NCI-H1105 (cell line): ENCODE measurements at regions not wholly inside any gene's neighbourhood (a gene's known extent, or its start where the extent isn't known, plus 50 kb on each side); places are given as distances from the start of the nearest gene placed in this dataset.
"Not testable (repeated sequence)": the region's sequence is repeated elsewhere in the genome, so short reads cannot be mapped to it uniquely, and the experiment has no call there.

Experiments used
- DNase-seq: peaks from one replicate; lab custom pipeline; 2025; lab: John Stamatoyannopoulos, UW

DNA sequence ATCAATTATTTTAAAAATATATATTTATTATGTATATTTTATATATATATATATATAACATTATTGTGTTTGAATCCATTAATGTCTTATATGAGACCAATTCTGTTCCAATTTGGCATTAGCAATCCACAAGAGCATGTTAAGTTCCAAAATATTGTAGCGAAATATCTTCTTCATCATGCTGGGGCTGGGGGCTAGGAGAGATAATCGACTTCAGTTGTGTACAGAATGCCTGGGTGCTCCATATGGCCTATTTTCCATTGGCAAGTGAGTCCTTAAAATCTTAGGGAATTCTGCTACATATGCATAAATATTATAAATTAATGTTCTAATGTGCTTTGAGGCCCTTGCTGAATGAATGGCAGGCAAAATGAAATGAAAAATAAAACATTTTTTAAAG lies 117.7 kb downstream of the PCDH7 start:
- DNase-seq = no peak

DNA sequence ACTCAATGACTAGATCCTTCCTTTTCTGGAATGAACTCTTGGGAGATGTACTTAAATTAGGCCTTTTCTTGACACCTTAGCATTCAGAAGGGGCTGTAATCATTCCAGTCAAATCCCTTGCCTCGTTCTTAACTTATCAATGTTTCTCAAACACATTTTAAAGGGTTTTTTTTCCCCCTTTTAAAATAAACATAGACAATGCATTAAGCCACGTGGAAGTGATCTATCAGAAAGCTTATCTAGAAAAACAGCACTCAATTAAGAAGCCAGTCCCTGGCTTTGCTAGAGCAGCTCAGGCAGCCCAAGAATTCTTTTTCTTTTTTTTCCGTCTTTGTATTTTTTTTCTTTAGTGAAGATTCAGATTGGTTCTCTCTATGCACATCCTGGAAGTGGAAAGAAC lies 118.2 kb downstream of the PCDH7 start:
- DNase-seq = no peak

GRCh38 chr4:30839583-30840520 lies 119.7 kb downstream of the PCDH7 start:
- DNase-seq = no peak

DNA sequence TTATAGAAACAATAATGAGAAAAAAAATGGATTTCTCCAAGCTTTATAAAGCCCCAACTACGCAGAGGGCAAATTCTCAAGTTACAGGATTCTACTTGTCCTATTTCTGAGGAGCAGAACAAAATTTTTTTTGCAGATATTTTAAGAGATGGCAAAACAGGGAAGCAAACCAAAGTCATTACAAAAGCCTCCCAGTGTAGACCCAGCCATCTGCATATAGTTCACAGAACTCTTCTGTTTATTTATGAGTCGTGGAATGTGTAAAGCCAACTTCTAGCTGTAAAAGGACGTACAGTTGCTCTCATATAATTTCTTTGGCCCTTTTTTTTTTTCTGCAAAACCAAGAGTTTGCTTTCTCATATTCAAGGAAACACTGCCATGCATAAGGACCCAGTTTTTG lies 120.4 kb downstream of the PCDH7 start:
- no peak for DNase-seq

- DNase-seq = no peak
Observed at GRCh38 chr4:30842142-30842541, 122.0 kb downstream of the PCDH7 start.

DNA sequence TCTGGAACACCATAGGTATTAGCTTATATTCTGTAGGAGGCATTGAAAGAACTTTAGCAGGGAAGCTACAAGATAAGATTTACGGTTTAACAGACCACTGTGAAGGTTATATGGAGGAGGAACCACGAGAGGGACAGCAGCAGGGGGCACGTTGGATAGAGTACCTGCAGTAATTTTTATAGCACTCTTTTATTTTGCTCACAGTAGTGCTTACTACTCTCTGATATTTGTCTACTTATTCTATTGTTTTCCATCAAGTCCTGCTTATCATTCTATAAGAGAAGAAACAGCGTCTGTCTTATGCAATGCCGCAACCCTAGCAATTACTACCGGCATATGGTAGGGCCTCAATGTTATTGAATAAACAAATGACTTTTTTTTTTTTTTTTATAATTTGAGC lies 122.5 kb downstream of the PCDH7 start:
- no peak for DNase-seq

- no peak for DNase-seq
Observed at GRCh38 chr4:30844861-30845582, 124.9 kb downstream of the PCDH7 start.

DNA sequence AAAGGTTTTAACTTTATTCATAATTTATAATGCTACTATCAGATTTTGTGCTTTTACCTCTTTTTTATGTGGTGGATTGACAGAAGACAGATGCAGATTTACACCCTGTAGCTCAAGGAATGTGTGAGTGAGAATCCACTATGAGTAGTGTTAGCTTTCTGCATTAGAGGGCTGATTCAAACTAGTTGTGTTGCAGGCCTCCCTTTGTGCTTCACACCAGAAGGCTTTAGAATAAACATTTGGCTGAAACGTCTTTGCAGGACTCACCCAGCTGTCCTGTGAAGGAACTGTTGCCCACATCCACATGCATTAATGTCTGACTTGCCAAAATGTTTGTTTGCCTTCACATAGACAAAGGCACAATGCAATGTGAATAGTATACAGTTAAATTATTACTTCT lies 127.0 kb downstream of the PCDH7 start:
- no peak for DNase-seq

GRCh38 chr4:30847958-30848357 lies 127.8 kb downstream of the PCDH7 start:
- DNase-seq = no peak

DNA sequence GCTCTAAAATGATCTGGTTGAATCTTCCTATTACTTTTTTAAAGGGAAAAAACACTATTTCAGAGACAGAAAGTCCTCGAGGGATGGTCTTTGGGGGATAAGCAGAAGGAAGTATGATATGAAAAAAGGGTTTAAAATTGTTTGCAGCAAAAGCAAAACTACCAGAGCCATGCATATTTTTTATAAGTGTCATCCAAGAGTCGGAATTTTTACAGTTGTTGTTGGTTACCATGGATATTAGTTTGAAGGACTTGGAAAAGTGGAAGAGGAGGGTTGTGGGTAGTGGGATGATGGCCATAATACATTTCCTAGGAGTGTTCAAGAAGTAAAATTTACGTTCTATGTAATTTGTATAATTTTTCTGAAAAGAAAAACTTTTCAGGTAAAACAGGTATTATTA lies 134.4 kb downstream of the PCDH7 start:
- DNase-seq = no peak

DNA sequence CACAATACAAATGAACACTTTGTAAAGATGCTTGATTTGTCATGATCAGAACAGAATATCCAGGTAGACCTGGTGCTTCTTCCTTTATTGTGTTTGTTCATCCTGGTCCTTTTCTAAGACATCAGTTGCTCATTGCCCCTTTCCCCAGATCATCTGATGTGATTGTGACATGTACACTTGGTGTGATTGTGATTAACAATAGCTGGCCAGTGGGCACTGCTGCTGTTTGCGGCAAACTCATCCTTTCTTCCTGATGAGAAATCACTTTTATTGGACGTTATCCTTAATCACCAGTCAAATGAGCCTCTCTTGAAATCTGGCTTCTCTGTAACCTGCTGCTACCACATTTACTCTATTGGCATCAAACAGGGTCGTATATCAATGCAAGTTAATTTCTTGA lies 135.1 kb downstream of the PCDH7 start:
- no peak for DNase-seq

DNA sequence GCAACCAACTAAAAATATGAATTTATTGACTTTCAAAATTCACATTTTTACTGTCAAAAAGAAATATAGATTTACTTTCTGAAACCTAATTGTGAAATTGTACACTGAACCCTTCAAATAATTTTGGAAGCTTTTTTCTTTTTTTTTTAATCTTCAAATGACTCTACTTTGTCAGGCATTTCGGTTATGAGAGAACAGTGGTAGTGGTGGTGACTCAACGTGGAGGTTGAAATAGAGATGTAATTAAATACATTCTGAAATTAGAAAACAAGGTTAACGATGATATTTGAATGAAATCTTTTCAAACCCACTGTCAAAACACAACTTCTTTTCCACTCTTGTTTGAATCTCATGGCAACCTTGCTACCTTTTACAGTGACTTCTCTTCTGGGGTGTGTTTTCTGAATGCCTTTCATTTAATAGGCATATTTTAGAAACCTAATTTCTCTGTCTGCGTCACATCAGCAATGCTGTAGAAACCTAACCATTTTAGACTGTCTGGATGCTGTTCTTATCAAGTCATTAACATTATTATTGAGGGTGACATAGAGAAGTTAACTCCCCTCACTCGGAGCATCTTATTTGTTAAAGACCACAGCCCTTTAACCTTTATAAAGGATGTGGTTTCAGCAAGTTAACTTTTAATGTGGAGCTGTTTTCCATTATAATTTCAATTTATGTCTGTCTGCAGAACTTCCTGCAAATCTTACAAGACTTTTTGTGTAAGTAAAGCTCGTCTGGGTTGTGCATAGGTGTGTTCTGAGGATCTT lies 136.8 kb downstream of the PCDH7 start:
- no peak for DNase-seq

- no peak for DNase-seq
Observed at GRCh38 chr4:30860978-30861377, 140.8 kb downstream of the PCDH7 start.

DNA sequence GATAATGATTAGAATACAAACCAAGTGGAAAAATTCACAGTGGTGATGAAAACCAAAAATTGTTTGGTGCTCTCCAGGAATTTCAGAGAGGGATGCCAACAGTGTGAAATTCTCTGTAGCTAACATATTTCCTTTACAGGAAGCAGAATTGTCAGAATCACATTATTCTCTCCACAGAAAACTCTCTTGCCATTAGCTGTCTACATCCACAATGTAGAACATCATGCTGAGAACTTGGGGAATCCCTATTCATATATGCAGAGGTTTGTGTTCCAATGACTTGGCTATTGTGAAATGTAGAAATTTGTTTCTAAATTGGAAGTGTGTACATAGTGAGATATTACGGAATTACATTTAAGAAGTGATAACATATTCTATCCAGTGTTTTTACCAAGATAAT lies 142.0 kb downstream of the PCDH7 start:
- no peak for DNase-seq

- DNase-seq = no peak
Observed at GRCh38 chr4:30863021-30863420, 142.9 kb downstream of the PCDH7 start.

GRCh38 chr4:30865691-30866090 lies 145.5 kb downstream of the PCDH7 start:
- no peak for DNase-seq

DNA sequence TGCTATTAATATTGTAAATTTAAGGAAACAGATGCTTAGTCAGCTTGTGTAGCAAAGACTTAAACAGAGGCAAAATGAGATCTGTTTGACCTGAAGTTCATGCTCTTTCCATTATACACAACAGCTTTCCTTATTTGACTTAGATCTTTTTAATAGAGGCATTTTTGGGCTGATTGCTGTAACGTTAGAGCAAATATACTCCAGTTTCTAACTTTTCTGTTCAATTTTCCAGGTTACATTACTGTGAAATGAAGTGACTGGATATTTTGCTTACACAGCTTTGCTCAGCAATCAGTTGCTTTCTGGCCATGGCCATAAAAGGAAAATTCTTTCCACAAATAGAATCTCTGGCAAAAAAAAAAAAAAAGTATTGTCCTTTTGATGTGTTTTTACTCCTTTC lies 146.2 kb downstream of the PCDH7 start:
- DNase-seq = no peak

DNA sequence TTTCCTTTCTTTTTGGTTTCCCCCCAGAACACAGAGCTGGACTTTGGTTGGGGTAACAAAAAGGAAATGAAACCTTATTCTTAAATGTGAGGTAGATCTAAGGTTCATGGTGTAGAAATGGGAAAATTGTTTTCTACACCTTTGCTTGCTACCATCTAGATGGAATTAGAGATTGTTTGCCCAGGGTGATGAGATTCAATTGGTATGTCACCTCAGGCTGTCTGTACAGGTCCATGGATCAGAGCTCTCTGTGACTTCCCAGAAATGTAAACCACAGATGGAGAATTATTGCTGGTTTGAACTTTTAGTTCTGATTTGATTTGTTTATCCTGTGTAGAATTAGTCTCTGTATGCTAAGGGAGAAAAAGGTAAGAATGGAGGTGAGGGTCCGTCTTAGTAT lies 146.7 kb downstream of the PCDH7 start:
- no peak for DNase-seq

GRCh38 chr4:30867427-30867826 lies 147.3 kb downstream of the PCDH7 start:
- DNase-seq = no peak

DNA sequence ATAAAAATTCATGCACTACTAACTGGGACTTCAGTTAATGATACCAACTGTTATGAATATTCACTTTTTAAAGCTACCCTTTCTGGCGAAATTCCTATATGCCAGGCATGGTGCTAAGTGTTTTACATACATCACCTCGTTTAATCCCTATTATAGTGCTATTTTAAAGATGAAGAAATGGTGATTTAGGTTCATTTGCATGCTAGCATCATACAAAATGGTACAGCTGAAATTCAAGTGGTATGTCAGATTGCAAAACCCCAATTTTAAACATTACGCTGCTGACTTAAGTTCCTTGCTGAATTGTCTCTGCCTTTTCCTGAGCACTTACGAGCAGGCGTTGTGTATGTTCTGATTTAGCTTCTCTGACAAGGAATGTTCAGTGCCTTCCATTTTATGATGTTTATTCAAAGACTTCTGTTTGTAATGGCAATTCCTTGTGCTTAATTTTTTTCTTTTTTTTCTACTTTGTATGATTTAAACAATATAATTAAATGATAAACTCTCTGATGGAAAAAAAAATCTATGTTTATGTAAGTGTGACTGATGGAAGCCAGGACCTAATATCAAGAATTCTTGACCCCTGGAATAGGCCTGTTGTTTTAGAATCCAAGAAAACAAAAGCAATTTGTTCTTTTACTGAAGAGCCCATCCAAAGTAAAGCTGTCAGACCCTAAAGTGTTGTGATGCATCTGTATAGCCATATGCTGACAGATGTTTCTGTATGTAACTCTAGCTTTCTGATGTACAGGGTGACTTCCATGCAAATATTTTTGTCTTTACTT lies 148.1 kb downstream of the PCDH7 start:
- DNase-seq = no peak

DNA sequence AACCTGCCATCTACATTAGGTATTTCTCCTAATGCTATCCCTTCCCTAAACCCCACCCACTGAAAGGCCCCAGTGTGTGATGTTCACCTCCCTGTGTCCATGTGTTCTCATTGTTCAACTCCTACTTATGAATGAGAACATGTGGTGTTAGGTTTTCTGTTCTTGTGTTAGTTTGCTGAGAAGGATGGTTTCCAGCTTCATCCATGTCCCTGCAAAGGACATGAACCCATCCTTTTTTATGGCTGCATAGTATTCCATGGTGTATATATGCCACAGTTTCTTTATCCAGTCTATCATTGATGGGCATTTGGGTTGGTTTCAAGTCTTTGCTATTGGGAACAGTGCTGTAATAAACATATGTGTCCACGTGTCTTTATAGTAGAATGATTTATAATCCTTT lies 149.2 kb downstream of the PCDH7 start:
- not testable (repeated sequence) for DNase-seq

GRCh38 chr4:30870513-30870912 lies 150.3 kb downstream of the PCDH7 start:
- no peak for DNase-seq
